Mesothelial cell of epicardium (in vitro differentiated cells): ENCODE measurements at regions not wholly inside any gene's neighbourhood (a gene's known extent, or its start where the extent isn't known, plus 50 kb on each side); places are given as distances from the start of the nearest gene placed in this dataset.

Source experiments
- DNase-seq, 2 experiments: peaks; one replicate each; pipeline ENCODE4 v3.0.0; 2021; ENCODE audit warnings: low spot score in 2 of 2; ENCODE audit not compliant: unreplicated experiment in 2 of 2
- H3K27ac Mint-ChIP-seq: 2 replicates; pipeline ENCODE4 v1.8.0; 2021; ENCODE audit warnings: mixed read lengths
- H3K27me3 Mint-ChIP-seq: 2 replicates; pipeline ENCODE4 v1.8.0; 2021; ENCODE audit warnings: low read depth, mixed read lengths
- H3K36me3 Mint-ChIP-seq: 2 replicates; pipeline ENCODE4 v1.8.0; 2021; ENCODE audit warnings: mixed read lengths
- H3K4me1 Mint-ChIP-seq: 2 replicates; pipeline ENCODE4 v1.8.0; 2021; ENCODE audit warnings: mixed read lengths
- H3K4me3 Mint-ChIP-seq: 2 replicates; pipeline ENCODE4 v1.8.0; 2021; ENCODE audit warnings: mild to moderate bottlenecking, moderate library complexity, mixed read lengths
- H3K9me3 Mint-ChIP-seq: 2 replicates; pipeline ENCODE4 v1.8.0; 2021; ENCODE audit warnings: mixed read lengths
- CTCF ChIP-seq: fragments of 200-600 bp; sonication (generic); IDR thresholded peaks from one replicate; pipeline ENCODE4 v1.5.0; 2021; ENCODE audit warnings: antibody characterized with exemption; ENCODE audit not compliant: unreplicated experiment

- Mint-ChIP-seq H3K27ac (no peak overlapping the region), H3K9me3 (no peaks in the 10 kb centered on the region), H3K4me3 (no peak overlapping the region), H3K27me3 (no peaks in the 10 kb centered on the region), H3K4me1 (no peaks in the 10 kb centered on the region), H3K36me3 (no peaks in the 10 kb centered on the region)
- DNase-seq = no peak
- TF ChIP-seq CTCF = no peak
These were observed 73.0 kb downstream of the TFPI2 start for GRCh38 chr7:93817526-93817925.

GRCh38 chr7:93817004-93817403 lies 73.5 kb downstream of the TFPI2 start:
- Mint-ChIP-seq H3K4me1 (no peaks in the 10 kb centered on the region), H3K36me3 (no peaks in the 10 kb centered on the region), H3K4me3 (no peak overlapping the region), H3K27ac (no peak overlapping the region), H3K9me3 (no peaks in the 10 kb centered on the region), H3K27me3 (no peaks in the 10 kb centered on the region)
- no peak for DNase-seq
- no peak for TF ChIP-seq CTCF

GRCh38 chr7:93813514-93813913 lies 77.0 kb downstream of the TFPI2 start:
- TF ChIP-seq CTCF = no peak
- Mint-ChIP-seq H3K27me3 (no peaks in the 10 kb centered on the region), H3K9me3 (peaks cover 3% of the 10 kb centered on the region), H3K36me3 (no peaks in the 10 kb centered on the region), H3K27ac (no peak overlapping the region), H3K4me3 (no peak overlapping the region), H3K4me1 (no peaks in the 10 kb centered on the region)
- DNase-seq = no peak

- Mint-ChIP-seq H3K4me1 (no peaks in the 10 kb centered on the region), H3K27ac (no peak overlapping the region), H3K4me3 (no peak overlapping the region), H3K9me3 (peaks cover 11% of the 10 kb centered on the region), H3K36me3 (no peaks in the 10 kb centered on the region), H3K27me3 (no peaks in the 10 kb centered on the region)
- no peak for TF ChIP-seq CTCF
- DNase-seq = no peak
These were observed 78.5 kb downstream of the TFPI2 start for GRCh38 chr7:93812061-93812460.

DNA sequence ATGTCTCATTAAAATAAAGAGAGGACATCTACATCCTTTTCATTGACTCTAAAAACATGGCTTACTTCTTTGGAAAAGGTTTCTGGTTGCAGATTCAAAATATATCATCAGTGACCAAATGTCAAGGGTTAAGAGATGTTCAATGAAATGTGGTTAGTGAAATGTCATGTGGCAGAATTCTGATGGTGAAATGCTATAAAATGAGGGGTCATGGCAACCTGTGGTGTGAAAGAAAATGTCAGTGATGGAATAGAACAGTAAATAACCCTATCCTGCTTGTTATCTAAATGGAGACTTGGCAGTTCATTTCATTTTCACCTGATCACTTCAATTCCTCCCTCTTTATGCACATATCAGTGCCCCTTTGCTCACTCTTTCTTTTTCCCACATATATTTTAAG lies 79.4 kb downstream of the TFPI2 start:
- DNase-seq = no peak
- no peaks in the 10 kb centered on the region for H3K36me3 Mint-ChIP-seq
- TF ChIP-seq CTCF = no peak
- no peaks in the 10 kb centered on the region for H3K27me3 Mint-ChIP-seq
- no peaks in the 10 kb centered on the region for H3K4me1 Mint-ChIP-seq
- H3K9me3 Mint-ChIP-seq = peaks cover 11% of the 10 kb centered on the region
- H3K27ac Mint-ChIP-seq = no peak overlapping the region
- H3K4me3 Mint-ChIP-seq = no peak overlapping the region

GRCh38 chr7:93810561-93810960 lies 80.0 kb downstream of the TFPI2 start:
- Mint-ChIP-seq H3K27me3 (no peaks in the 10 kb centered on the region), H3K4me1 (no peaks in the 10 kb centered on the region), H3K36me3 (no peaks in the 10 kb centered on the region), H3K9me3 (peaks cover 11% of the 10 kb centered on the region), H3K27ac (no peak overlapping the region), H3K4me3 (no peak overlapping the region)
- DNase-seq = no peak
- TF ChIP-seq CTCF = no peak
